BJ (cell line): ENCODE measurements at regions not wholly inside any gene's neighbourhood (a gene's known extent, or its start where the extent isn't known, plus 50 kb on each side); places are given as distances from the start of the nearest gene placed in this dataset.

Experiments used
- CTCF ChIA-PET: fragments of 350-600 bp; formaldehyde crosslinking; extraction: SDS; loops from one replicate; lab custom pipeline; 2021; ENCODE audit warnings: antibody characterized with exemption, inconsistent platforms; lab: Yijun Ruan, JAX
- POLR2A ChIA-PET: fragments of 300-600 bp; sonication (Branson Sonifier 250); formaldehyde crosslinking; extraction: SDS; loops from one replicate; lab custom pipeline; 2021; ENCODE audit warnings: antibody characterized with exemption; lab: Charles Lee
- DNase-seq: peaks from one replicate; pipeline ENCODE4 v3.0.0-alpha.2; 2011; ENCODE audit warnings: low read depth
- H3K27me3 ChIP-seq: 2 replicates; pipeline ENCODE4 v1.6.0; 2011; ENCODE audit warnings: low read length; ENCODE audit not compliant: control insufficient read depth, insufficient read depth
- H3K36me3 ChIP-seq: 2 replicates; pipeline ENCODE4 v1.5.1; 2011; ENCODE audit warnings: low read length; ENCODE audit not compliant: control insufficient read depth, insufficient read depth
- H3K4me3 ChIP-seq: 2 replicates; pipeline ENCODE4 v1.5.1; 2011; ENCODE audit warnings: low read depth, mild to moderate bottlenecking, control low read depth, low read length
- CTCF ChIP-seq: IDR thresholded peaks from 2 replicates; pipeline ENCODE4 v1.5.1; 2011; ENCODE audit warnings: low read depth, mild to moderate bottlenecking, control low read depth, inconsistent platforms, low read length, moderate library complexity; ENCODE audit not compliant: insufficient read depth

DNA sequence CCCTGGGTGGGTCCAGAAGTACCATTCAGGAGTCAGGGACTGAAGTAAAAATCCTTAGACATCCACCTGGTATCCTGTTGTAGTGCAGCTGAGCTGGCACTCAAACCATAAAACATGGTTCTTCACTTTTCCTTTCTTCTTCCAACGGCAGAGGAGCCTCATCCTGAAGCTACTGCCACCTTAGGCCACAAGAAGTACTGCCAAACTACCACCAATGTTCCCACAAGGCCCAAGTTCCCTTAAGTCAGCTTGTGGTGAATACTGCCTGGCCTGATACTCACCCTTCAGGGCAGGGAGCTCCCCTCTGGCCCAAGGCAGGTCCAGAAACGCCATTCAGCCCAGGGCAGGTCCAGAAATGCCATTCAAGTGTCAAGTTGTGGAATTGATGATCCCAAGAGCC is 1053.4 kb upstream of the CITED2 start:
- CTCF ChIA-PET, result interaction anchor here (1.9 kb wide), 1 partner anchor 11 kb away, joined by 5 read pairs; no protein-coding TSS in a partner anchor
- Histone ChIP-seq H3K4me3 (no peak overlapping the region), H3K36me3 (no peaks in the 10 kb centered on the region), H3K27me3 (no peaks in the 10 kb centered on the region)
- DNase-seq, result no peak
- no peak for TF ChIP-seq CTCF
- POLR2A ChIA-PET, result no interaction called here

DNA sequence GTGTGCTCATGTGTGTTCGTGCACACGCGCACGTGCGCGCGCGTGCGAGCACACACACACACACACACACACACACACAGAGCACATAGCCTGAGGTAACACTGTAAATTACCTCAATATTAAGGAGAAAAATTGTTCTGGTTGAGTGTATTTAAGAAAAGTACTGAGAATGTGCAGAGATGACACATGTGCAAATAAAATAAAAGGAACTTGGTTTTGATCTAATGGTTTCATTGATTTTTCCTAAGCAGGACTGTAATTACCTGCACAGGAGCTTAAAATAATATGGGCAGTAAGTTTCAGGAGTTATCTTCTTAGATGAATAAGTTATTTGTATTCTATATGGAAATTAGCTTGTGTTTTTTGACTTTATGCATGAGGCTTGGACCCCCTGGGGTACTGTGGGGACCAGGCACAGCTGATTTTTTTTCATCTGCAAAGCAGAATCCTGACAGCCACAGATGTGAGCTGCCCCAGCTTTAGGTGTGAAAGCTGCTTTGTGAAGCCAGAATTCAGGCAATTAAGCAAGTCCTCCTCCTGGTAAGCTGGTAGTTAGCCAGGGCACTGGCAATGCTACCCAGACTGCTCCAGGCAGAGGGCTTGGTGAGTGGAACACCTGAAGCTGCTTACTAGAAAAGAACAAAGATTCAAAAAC is 1040.6 kb upstream of the CITED2 start:
- no peak for TF ChIP-seq CTCF
- DNase-seq, result no peak
- ChIA-PET POLR2A (no interaction called here), CTCF (interaction anchor here (0.9 to 1.4 kb wide), 4 partner anchors 10 to 28 kb away, joined by 3 to 4 read pairs (median 3); no protein-coding TSS in a partner anchor)
- Histone ChIP-seq H3K36me3 (no peaks in the 10 kb centered on the region), H3K4me3 (no peak overlapping the region), H3K27me3 (no peaks in the 10 kb centered on the region)

DNA sequence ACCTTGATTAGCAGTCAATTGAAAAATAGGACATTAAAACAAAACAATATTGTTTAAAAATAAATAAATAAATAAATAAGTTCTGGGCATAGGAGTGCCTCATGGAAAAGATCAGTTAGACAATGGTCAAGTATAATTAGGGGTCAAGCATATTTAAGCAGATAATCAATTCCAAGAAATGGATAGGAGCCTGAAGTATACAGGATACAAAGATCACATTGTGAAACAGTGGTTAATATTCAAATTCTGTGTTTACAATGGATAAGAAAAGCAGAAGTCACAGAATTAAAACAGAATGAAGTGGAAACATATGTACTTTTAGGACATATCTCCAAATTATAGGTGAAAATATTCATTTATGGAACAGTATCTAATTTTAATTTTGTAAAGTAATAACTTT is 1028.6 kb upstream of the CITED2 start:
- Histone ChIP-seq H3K36me3 (no peaks in the 10 kb centered on the region), H3K27me3 (no peaks in the 10 kb centered on the region), H3K4me3 (no peak overlapping the region)
- ChIA-PET CTCF (no interaction called here), POLR2A (no interaction called here)
- no peak for TF ChIP-seq CTCF
- no peak for DNase-seq

- CTCF ChIA-PET, result no interaction called here
- H3K36me3 ChIP-seq, result no peaks in the 10 kb centered on the region
- H3K4me3 ChIP-seq, result no peak overlapping the region
- POLR2A ChIA-PET, result no interaction called here
- DNase-seq, result peak; percentile 19
- H3K27me3 ChIP-seq, result no peaks in the 10 kb centered on the region
- no peak for TF ChIP-seq CTCF
These were observed 1027.3 kb upstream of the CITED2 start for GRCh38 chr6:140401761-140402160.

DNA sequence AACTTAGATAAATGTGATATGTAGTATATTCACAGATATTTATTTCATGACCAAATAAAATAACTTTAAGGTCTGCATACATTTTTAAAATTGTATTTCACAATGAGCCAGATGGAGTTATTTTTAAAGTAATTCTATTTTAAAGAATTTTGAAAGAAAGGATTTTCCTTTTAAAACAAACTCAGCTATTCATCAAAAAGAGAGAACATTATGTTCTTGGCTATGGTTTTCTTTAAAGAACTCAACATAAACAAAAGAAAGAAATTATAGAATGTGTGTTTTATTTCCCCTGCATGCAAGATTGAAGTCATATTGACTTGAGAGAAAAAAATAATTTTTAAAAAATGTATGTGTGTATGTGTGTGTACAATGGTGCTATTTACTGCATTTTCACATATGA is 1023.6 kb upstream of the CITED2 start:
- H3K4me3 ChIP-seq, result no peak overlapping the region
- TF ChIP-seq CTCF, result no peak
- no peak for DNase-seq
- H3K27me3 ChIP-seq, result no peaks in the 10 kb centered on the region
- POLR2A ChIA-PET, result interaction anchor here (0.5 kb wide), 1 partner anchor 55 kb away, joined by 8 read pairs; no protein-coding TSS in a partner anchor
- CTCF ChIA-PET, result no interaction called here
- H3K36me3 ChIP-seq, result no peaks in the 10 kb centered on the region
